CD4-positive, alpha-beta T cell (primary cell): ENCODE measurements at regions not wholly inside any gene's neighbourhood (a gene's known extent, or its start where the extent isn't known, plus 50 kb on each side); places are given as distances from the start of the nearest gene placed in this dataset.

Source experiments
- ATAC-seq: fragments of 200-7000 bp; cut with Tn5 transposase; one replicate; pipeline ENCODE4 v1.10.0; 2022; ENCODE audit warnings: mild to moderate bottlenecking; ENCODE audit not compliant: poor library complexity
- CTCF ChIA-PET: fragments of 350-600 bp; sonication (Branson Sonifier 250); formaldehyde crosslinking; loops from one replicate; lab custom pipeline; 2021; ENCODE audit warnings: antibody characterized with exemption, inconsistent platforms; lab: Charles Lee
- POLR2A ChIA-PET: fragments of 350-600 bp; sonication (Branson Sonifier 250); formaldehyde crosslinking; loops from one replicate; lab custom pipeline; 2021; ENCODE audit warnings: antibody characterized with exemption, inconsistent platforms; lab: Charles Lee
- DNase-seq, 14 experiments: peaks; one replicate each; pipeline ENCODE4 v3.0.0-alpha.2; 2013 to 2020; ENCODE audit warnings: mixed read lengths in 2 of 14
- H3K27ac ChIP-seq, 2 donors: one replicate each; pipeline versions ENCODE4 v1.5.1 to v1.7.0; 2013; ENCODE audit warnings: low read length in 2 of 2, low read depth in 1 of 2, mild to moderate bottlenecking in 1 of 2
- H3K27me3 ChIP-seq, 2 experiments: 1 replicate in 1 of 2; 2 replicates in 1 of 2; pipeline versions ENCODE4 v1.6.1 to v1.7.0; 2013; ENCODE audit warnings: low read length in 2 of 2, control low read depth in 1 of 2, mild to moderate bottlenecking in 1 of 2, moderate library complexity in 1 of 2; ENCODE audit not compliant: insufficient read depth in 2 of 2, control insufficient read depth in 1 of 2
- H3K36me3 ChIP-seq: one replicate; pipeline ENCODE4 v1.6.1; 2013; ENCODE audit warnings: low read length, control low read depth; ENCODE audit not compliant: insufficient read depth
- H3K4me1 ChIP-seq: one replicate; pipeline ENCODE4 v1.6.1; 2013; ENCODE audit warnings: low read length, control low read depth; ENCODE audit not compliant: insufficient read depth
- H3K4me3 ChIP-seq: one replicate; pipeline ENCODE4 v1.5.1; 2013; ENCODE audit warnings: mild to moderate bottlenecking, low read length, moderate library complexity
- H3K9me3 ChIP-seq, 2 experiments: 1 replicate in 1 of 2; 2 replicates in 1 of 2; pipeline versions ENCODE4 v1.6.1 to v1.7.0; 2013; ENCODE audit warnings: low read length in 2 of 2, mild to moderate bottlenecking in 2 of 2, control low read depth in 1 of 2, moderate library complexity in 1 of 2; ENCODE audit not compliant: control insufficient read depth in 1 of 2, insufficient read depth in 1 of 2
- H3K27ac Mint-ChIP-seq: one replicate; pipeline ENCODE4 v1.8.0; 2020; ENCODE audit warnings: mixed read lengths
- H3K27me3 Mint-ChIP-seq: one replicate; pipeline ENCODE4 v1.8.0; 2021; ENCODE audit warnings: mixed read lengths
- H3K36me3 Mint-ChIP-seq: one replicate; pipeline ENCODE4 v1.8.0; 2021; ENCODE audit warnings: low read depth, mixed read lengths
- H3K4me1 Mint-ChIP-seq: one replicate; pipeline ENCODE4 v1.8.0; 2021; ENCODE audit warnings: low read depth, mixed read lengths
- H3K4me3 Mint-ChIP-seq: one replicate; pipeline ENCODE4 v1.8.0; 2020; ENCODE audit warnings: mild to moderate bottlenecking, mixed read lengths
- H3K9me3 Mint-ChIP-seq: one replicate; pipeline ENCODE4 v1.8.0; 2020; ENCODE audit warnings: mixed read lengths
- CTCF ChIP-seq: fragments of 200-600 bp; IDR thresholded peaks from one replicate; pipeline ENCODE4 v1.8.0; 2022; ENCODE audit warnings: antibody characterized with exemption, mild to moderate bottlenecking
- intact Hi-C, 2 experiments: fragments of 100-400 bp; cut with DNase I in 1 of 2; cut with micrococcal nuclease in 1 of 2; formaldehyde crosslinking; loops; one replicate each; pipeline versions ENCODE4 v1.15.1 to v1.9.0; 2023 to 2025; cut with DNase I, micrococcal nuclease

GRCh38 chr11:106459135-106459534, 381.7 kb downstream of the AASDHPPT start:
- TF ChIP-seq CTCF: no peak
- Mint-ChIP-seq H3K4me1 (no peaks in the 10 kb centered on the region), H3K4me3 (no peak overlapping the region), H3K27ac (no peak overlapping the region), H3K9me3 (peaks cover 6% of the 10 kb centered on the region), H3K36me3 (no peaks in the 10 kb centered on the region), H3K27me3 (no peaks in the 10 kb centered on the region)
- Histone ChIP-seq H3K4me1 (no peaks in the 10 kb centered on the region), H3K4me3 (no peak overlapping the region), H3K9me3 (no peaks in the 10 kb centered on the region), H3K36me3 (no peaks in the 10 kb centered on the region), H3K27ac (no peak overlapping the region), H3K27me3 (no peaks in the 10 kb centered on the region)
- DNase-seq: no peak
- ChIA-PET POLR2A (no interaction called here), CTCF (no interaction called here)
- intact Hi-C loops: no loop called here
- no peak for ATAC-seq

- no peak for ATAC-seq
- Mint-ChIP-seq H3K4me1 (no peaks in the 10 kb centered on the region), H3K36me3 (no peaks in the 10 kb centered on the region), H3K27me3 (no peaks in the 10 kb centered on the region), H3K9me3 (no peaks in the 10 kb centered on the region), H3K4me3 (no peak overlapping the region), H3K27ac (no peak overlapping the region)
- H3K9me3 ChIP-seq: no peaks in the 10 kb centered on the region
- DNase-seq: no peak
- ChIA-PET POLR2A (no interaction called here), CTCF (no interaction called here)
- H3K27ac ChIP-seq: no peak overlapping the region
- no peaks in the 10 kb centered on the region for H3K36me3 ChIP-seq
- no peak overlapping the region for H3K4me3 ChIP-seq
- no peaks in the 10 kb centered on the region for H3K27me3 ChIP-seq
- no peak for TF ChIP-seq CTCF
- intact Hi-C loops: no loop called here
- H3K4me1 ChIP-seq: no peaks in the 10 kb centered on the region
Measured at GRCh38 chr11:106461148-106461691, 383.8 kb downstream of the AASDHPPT start.

GRCh38 chr11:106461839-106462545, 384.5 kb downstream of the AASDHPPT start:
- Histone ChIP-seq H3K27ac (no peak overlapping the region), H3K4me3 (no peak overlapping the region), H3K36me3 (no peaks in the 10 kb centered on the region), H3K9me3 (no peaks in the 10 kb centered on the region), H3K4me1 (no peaks in the 10 kb centered on the region), H3K27me3 (no peaks in the 10 kb centered on the region)
- TF ChIP-seq CTCF: no peak
- ATAC-seq (no peak), DNase-seq (no peak)
- H3K4me1 Mint-ChIP-seq: no peaks in the 10 kb centered on the region
- no peak overlapping the region for H3K4me3 Mint-ChIP-seq
- ChIA-PET CTCF (no interaction called here), POLR2A (no interaction called here)
- H3K9me3 Mint-ChIP-seq: no peaks in the 10 kb centered on the region
- H3K36me3 Mint-ChIP-seq: no peaks in the 10 kb centered on the region
- no peak overlapping the region for H3K27ac Mint-ChIP-seq
- intact Hi-C loops: no loop called here
- no peaks in the 10 kb centered on the region for H3K27me3 Mint-ChIP-seq
